ENCODE measurements at regions not wholly inside any gene's neighbourhood (a gene's known extent, or its start where the extent isn't known, plus 50 kb on each side); places are given as distances from the start of the nearest gene placed in this dataset.

GRCh38 chr7:45328403-45328981, 170.9 kb downstream of the RAMP3 start:
- ChIA-PET CTCF (no interaction called here), SMC1A (ENCODE audit: uncharacterized antibody, unreplicated experiment) (no interaction called here), RAD21 (ENCODE audit: unreplicated experiment) (no interaction called here), POLR2A (no interaction called here)
- Histone ChIP-seq H3K4me2 (ENCODE audit: control insufficient read depth, insufficient read depth) (no peak overlapping the region), H3K4me1 (ENCODE audit: control insufficient read depth, insufficient read depth, low read length) (no peaks in the 10 kb centered on the region), H3K36me3 (ENCODE audit: control insufficient read depth in 2 of 2, insufficient read depth in 2 of 2, low read length in 1 of 2) (no peaks in the 10 kb centered on the region), H3K79me2 (ENCODE audit: control insufficient read depth, insufficient read depth, low read length) (no peaks in the 10 kb centered on the region), H3K4me3 (no peak overlapping the region), H4K20me1 (ENCODE audit: control insufficient read depth, insufficient read depth) (no peaks in the 10 kb centered on the region), H3K27me3 (replicated peaks in 1 of 2; ENCODE audit: control insufficient read depth in 2 of 2, insufficient read depth in 2 of 2, low read length in 1 of 2) (no peaks in the 10 kb centered on the region), H3K9me3 (replicated peaks; ENCODE audit: control insufficient read depth, insufficient read depth, low read length) (no peaks in the 10 kb centered on the region), H2AFZ (ENCODE audit: control insufficient read depth, low read depth, low read length) (no peak overlapping the region), H3K27ac (ENCODE audit: control insufficient read depth, insufficient read depth) (no peak overlapping the region), H3K9ac (ENCODE audit: control insufficient read depth, insufficient read depth, low read length) (no peak overlapping the region)
- intact Hi-C loops (cut with micrococcal nuclease; ENCODE audit: unreplicated experiment) (no loop called here), in situ Hi-C loops (cut with MboI) (no loop called here)
- no peak for ATAC-seq
- WGBS (ENCODE audit: insufficient coverage, insufficient replicate concordance, low lambda C conversion rate, missing lambda C conversion rate): 10% methylated on average over 5 of the region's 5 CpGs
- no peak for FAIRE-seq
- no peak for DNase-seq (ENCODE audit: low read depth, low spot score)
- TF ChIP-seq ZNF384 (IDR thresholded peaks at IDR 0.05; ENCODE audit: borderline replicate concordance, low read depth, low read length) (no peak), CHD2 (IDR thresholded peaks at IDR 0.05; ENCODE audit: borderline replicate concordance, low read depth, low read length) (no peak), RUNX3 (IDR thresholded peaks at IDR 0.05; ENCODE audit: low read length) (no peak), LARP7 (IDR thresholded peaks at IDR 0.05) (no peak), STAT1 (conservative IDR thresholded peaks at IDR 0.05) (no peak), SMC3 (IDR thresholded peaks at IDR 0.05; ENCODE audit: borderline replicate concordance, low read length) (no peak), KDM1A (IDR thresholded peaks at IDR 0.05; ENCODE audit: borderline replicate concordance) (no peak), ZBTB4 (CRISPR knock-in tag; IDR thresholded peaks at IDR 0.05) (no peak)
- TF ChIP-seq, protein P1, sequence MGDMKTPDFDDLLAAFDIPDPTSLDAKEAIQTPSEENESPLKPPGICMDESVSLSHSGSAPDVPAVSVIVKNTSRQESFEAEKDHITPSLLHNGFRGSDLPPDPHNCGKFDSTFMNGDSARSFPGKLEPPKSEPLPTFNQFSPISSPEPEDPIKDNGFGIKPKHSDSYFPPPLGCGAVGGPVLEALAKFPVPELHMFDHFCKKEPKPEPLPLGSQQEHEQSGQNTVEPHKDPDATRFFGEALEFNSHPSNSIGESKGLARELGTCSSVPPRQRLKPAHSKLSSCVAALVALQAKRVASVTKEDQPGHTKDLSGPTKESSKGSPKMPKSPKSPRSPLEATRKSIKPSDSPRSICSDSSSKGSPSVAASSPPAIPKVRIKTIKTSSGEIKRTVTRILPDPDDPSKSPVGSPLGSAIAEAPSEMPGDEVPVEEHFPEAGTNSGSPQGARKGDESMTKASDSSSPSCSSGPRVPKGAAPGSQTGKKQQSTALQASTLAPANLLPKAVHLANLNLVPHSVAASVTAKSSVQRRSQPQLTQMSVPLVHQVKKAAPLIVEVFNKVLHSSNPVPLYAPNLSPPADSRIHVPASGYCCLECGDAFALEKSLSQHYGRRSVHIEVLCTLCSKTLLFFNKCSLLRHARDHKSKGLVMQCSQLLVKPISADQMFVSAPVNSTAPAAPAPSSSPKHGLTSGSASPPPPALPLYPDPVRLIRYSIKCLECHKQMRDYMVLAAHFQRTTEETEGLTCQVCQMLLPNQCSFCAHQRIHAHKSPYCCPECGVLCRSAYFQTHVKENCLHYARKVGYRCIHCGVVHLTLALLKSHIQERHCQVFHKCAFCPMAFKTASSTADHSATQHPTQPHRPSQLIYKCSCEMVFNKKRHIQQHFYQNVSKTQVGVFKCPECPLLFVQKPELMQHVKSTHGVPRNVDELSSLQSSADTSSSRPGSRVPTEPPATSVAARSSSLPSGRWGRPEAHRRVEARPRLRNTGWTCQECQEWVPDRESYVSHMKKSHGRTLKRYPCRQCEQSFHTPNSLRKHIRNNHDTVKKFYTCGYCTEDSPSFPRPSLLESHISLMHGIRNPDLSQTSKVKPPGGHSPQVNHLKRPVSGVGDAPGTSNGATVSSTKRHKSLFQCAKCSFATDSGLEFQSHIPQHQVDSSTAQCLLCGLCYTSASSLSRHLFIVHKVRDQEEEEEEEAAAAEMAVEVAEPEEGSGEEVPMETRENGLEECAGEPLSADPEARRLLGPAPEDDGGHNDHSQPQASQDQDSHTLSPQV (IDR thresholded peaks at IDR 0.05): no peak
- no TSS peak for BruUV-seq (replicated peaks)

Measured in GM12878 (cell line).